Right lung (tissue), 2 donors: ENCODE measurements at regions not wholly inside any gene's neighbourhood (a gene's known extent, or its start where the extent isn't known, plus 50 kb on each side); places are given as distances from the start of the nearest gene placed in this dataset.
"Not testable (repeated sequence)": the region's sequence is repeated elsewhere in the genome, so short reads cannot be mapped to it uniquely, and the experiment has no call there.

Experiments used
- DNase-seq, 2 donors: peaks; one replicate each; pipeline ENCODE4 v3.0.0-alpha.2; 2013

- DNase-seq: no peak
Observed at GRCh38 chr2:107721178-107721577, 105.5 kb upstream of the RGPD4 start.

GRCh38 chr2:107721586-107721985 is 105.1 kb upstream of the RGPD4 start:
- DNase-seq: no peak

- not testable (repeated sequence) for DNase-seq
Observed at GRCh38 chr2:107725824-107726223, 100.9 kb upstream of the RGPD4 start.

GRCh38 chr2:107727318-107727717 is 99.4 kb upstream of the RGPD4 start:
- DNase-seq: no peak

GRCh38 chr2:107728586-107728985 is 98.1 kb upstream of the RGPD4 start:
- DNase-seq: no peak

- DNase-seq: no peak
Observed at GRCh38 chr2:107729440-107729839, 97.3 kb upstream of the RGPD4 start.

GRCh38 chr2:107730898-107731297 is 95.8 kb upstream of the RGPD4 start:
- no peak for DNase-seq

GRCh38 chr2:107731435-107731834 is 95.3 kb upstream of the RGPD4 start:
- DNase-seq: no peak

GRCh38 chr2:107735201-107735600 is 91.5 kb upstream of the RGPD4 start:
- no peak for DNase-seq

GRCh38 chr2:107737756-107738155 is 88.9 kb upstream of the RGPD4 start:
- DNase-seq: no peak

- DNase-seq: no peak
Observed at GRCh38 chr2:107738266-107738665, 88.4 kb upstream of the RGPD4 start.

- no peak for DNase-seq
Observed at GRCh38 chr2:107740300-107740699, 86.4 kb upstream of the RGPD4 start.

- no peak for DNase-seq
Observed at GRCh38 chr2:107742460-107743027, 84.1 kb upstream of the RGPD4 start.

- no peak for DNase-seq
Observed at GRCh38 chr2:107743274-107743673, 83.4 kb upstream of the RGPD4 start.

- no peak for DNase-seq
Observed at GRCh38 chr2:107745100-107745499, 81.6 kb upstream of the RGPD4 start.

- not testable (repeated sequence) for DNase-seq
Observed at GRCh38 chr2:107746552-107747198, 80.0 kb upstream of the RGPD4 start.

GRCh38 chr2:107747199-107747963 is 79.3 kb upstream of the RGPD4 start:
- not testable (repeated sequence) for DNase-seq

- no peak for DNase-seq
Observed at GRCh38 chr2:107747964-107748583, 78.6 kb upstream of the RGPD4 start.

- no peak for DNase-seq
Observed at GRCh38 chr2:107751936-107752335, 74.8 kb upstream of the RGPD4 start.

- DNase-seq: not testable (repeated sequence)
Observed at GRCh38 chr2:107753806-107754205, 72.9 kb upstream of the RGPD4 start.

- no peak for DNase-seq
Observed at GRCh38 chr2:107757223-107757622, 69.5 kb upstream of the RGPD4 start.

- no peak for DNase-seq
Observed at GRCh38 chr2:107760620-107761364, 65.9 kb upstream of the RGPD4 start.
